IPS-NIHi11 (cell line): ENCODE measurements at regions not wholly inside any gene's neighbourhood (a gene's known extent, or its start where the extent isn't known, plus 50 kb on each side); places are given as distances from the start of the nearest gene placed in this dataset.

Experiments
- DNase-seq: peaks from one replicate; pipeline ENCODE4 v3.0.0; 2012; ENCODE audit warnings: mixed read lengths, low spot score

DNA sequence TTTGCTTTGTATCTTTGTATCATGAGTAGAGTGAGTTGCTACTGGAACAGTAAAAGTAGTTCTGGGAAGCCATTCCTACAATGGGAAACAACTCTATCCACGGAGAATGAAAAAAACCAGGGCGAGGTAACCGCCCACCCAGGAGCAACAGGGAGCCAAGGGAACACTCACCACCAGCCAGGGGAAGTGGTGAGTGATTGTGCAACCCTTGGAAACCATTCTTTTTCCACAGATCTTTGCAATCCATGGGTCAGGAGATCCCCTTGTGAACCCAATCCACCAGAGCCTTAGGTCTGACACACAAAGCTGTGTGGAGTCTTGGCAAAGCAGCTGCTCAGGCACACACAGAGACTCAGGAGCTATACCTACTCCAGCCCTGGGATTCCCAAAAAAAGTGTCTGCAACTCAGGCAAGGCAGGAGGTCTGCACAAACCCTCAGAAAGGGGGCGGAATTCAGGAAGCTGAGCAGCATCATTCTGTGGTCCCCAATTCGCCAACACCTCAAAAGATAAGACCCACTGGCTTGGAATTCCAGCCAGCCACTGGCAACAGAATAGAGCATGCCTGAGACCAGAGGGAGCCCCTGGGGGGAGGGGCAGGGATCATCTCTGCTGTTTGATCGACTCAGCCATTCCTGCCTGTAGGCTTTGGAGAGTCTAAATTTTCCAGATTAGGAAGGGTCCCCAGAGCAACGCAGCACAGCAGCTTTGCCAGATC is 52.1 kb upstream of the PPFIA2 start:
- DNase-seq = peak; percentile 20

- no peak for DNase-seq
These were observed 50.9 kb upstream of the PPFIA2 start for GRCh38 chr12:81809829-81810595.

- DNase-seq = no peak
These were observed 50.1 kb upstream of the PPFIA2 start for GRCh38 chr12:81809113-81809777.
